ENCODE measurements at regions not wholly inside any gene's neighbourhood (a gene's known extent, or its start where the extent isn't known, plus 50 kb on each side); places are given as distances from the start of the nearest gene placed in this dataset.
"Not testable (repeated sequence)": the region's sequence is repeated elsewhere in the genome, so short reads cannot be mapped to it uniquely, and the experiment has no call there.

- H3K27me3 ChIP-seq: no peaks in the 10 kb centered on the region
- no peak for ATAC-seq
- no peaks in the 10 kb centered on the region for H3K36me3 ChIP-seq
- no peak for DNase-seq
- H3K4me3 ChIP-seq: no peak overlapping the region
- intact Hi-C loops (cut with DNase I): no loop called here
- TF ChIP-seq POLR2A (IDR thresholded peaks at IDR 0.05) (no peak), CTCF (IDR thresholded peaks at IDR 0.05) (no peak)
- WGBS (ENCODE audit: insufficient coverage, low coverage, low lambda C conversion rate, missing lambda C conversion rate): 79% methylated on average over 2 of the region's 2 CpGs
- no peaks in the 10 kb centered on the region for H3K4me1 ChIP-seq
- H3K27ac ChIP-seq: no peak overlapping the region
- peaks cover 0 to 4% (median 0%) of the 10 kb centered on the region in 4 donors for H3K9me3 ChIP-seq
These were observed 148.4 kb upstream of the RAB6C start for GRCh38 chr2:129831018-129831417.

GRCh38 chr2:129833465-129833864 is 146.0 kb upstream of the RAB6C start:
- intact Hi-C loops (cut with DNase I); DNase-seq: not testable (repeated sequence)
- 61% methylated on average over 3 of the region's 20 CpGs for WGBS (ENCODE audit: insufficient coverage, low coverage, low lambda C conversion rate, missing lambda C conversion rate)

GRCh38 chr2:129847043-129847442 is 132.4 kb upstream of the RAB6C start:
- no peaks in the 10 kb centered on the region for H3K27me3 ChIP-seq
- intact Hi-C loops (cut with DNase I): no loop called here
- no peak for DNase-seq
- no peak for ATAC-seq
- no peaks in the 10 kb centered on the region for H3K4me1 ChIP-seq
- TF ChIP-seq CTCF (IDR thresholded peaks at IDR 0.05) (no peak), POLR2A (IDR thresholded peaks at IDR 0.05) (no peak)
- H3K27ac ChIP-seq: no peak overlapping the region
- WGBS (ENCODE audit: insufficient coverage, low coverage, low lambda C conversion rate, missing lambda C conversion rate): 17% methylated on average over 1 of the region's 1 CpG
- no peaks in the 10 kb centered on the region for H3K9me3 ChIP-seq
- H3K4me3 ChIP-seq: no peak overlapping the region
- H3K36me3 ChIP-seq: no peaks in the 10 kb centered on the region

More at GRCh38 chr2:129833465-129833864, 146.0 kb upstream of the RAB6C start:
- H3K27ac ChIP-seq, H3K4me3 ChIP-seq, H3K4me1 ChIP-seq, H3K27me3 ChIP-seq, ATAC-seq, H3K36me3 ChIP-seq, H3K9me3 ChIP-seq: not testable (repeated sequence)

DNA sequence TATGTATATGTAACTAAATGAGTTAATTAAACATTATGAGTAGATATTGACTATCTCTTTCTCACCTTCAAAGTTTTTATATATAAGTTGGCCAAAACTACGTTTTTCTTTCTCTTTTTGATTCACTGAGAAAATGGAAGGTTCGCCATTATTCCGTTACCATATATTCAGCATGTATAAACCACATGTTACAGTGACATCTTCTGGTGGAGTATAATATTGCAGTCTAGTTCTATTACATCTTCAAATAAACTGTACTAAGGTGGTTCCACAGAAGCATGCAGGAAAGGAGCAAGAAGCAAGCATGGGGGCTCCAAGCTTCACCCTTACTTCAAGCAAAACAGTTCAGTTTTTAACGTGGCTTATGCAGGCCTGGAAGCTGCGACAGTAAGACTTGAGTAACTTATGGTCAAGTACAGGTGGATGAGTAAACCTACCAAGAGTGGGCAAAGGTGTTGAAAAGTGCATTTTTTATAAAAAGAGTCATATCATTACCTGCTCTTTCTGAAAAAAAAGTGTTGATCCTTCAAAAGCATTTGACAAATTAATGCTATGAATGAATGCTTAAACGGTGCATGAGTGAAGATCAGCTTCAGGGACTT is 129.8 kb upstream of the RAB6C start:
- 15% methylated on average over 6 of the region's 6 CpGs for WGBS (ENCODE audit: insufficient coverage, low coverage, low lambda C conversion rate, missing lambda C conversion rate)
- TF ChIP-seq CTCF (IDR thresholded peaks at IDR 0.05) (peak; percentile 67 to 79 (median 78)), POLR2A (IDR thresholded peaks at IDR 0.05) (no peak)
- peak; percentile 92 to 96 (median 92) for ATAC-seq
- Histone ChIP-seq H3K9me3 (no peaks in the 10 kb centered on the region), H3K27ac (no peak overlapping the region), H3K4me1 (no peaks in the 10 kb centered on the region), H3K36me3 (no peaks in the 10 kb centered on the region), H3K4me3 (no peak overlapping the region), H3K27me3 (no peaks in the 10 kb centered on the region)
- no peak for DNase-seq
- intact Hi-C loops (cut with DNase I): no loop called here

- Histone ChIP-seq H3K4me3 (no peak overlapping the region), H3K27me3 (no peaks in the 10 kb centered on the region), H3K4me1 (no peaks in the 10 kb centered on the region), H3K27ac (no peak overlapping the region), H3K9me3 (no peaks in the 10 kb centered on the region), H3K36me3 (no peaks in the 10 kb centered on the region)
- intact Hi-C loops (cut with DNase I): no loop called here
- no peak for TF ChIP-seq CTCF (IDR thresholded peaks at IDR 0.05)
- TF ChIP-seq POLR2A (IDR thresholded peaks at IDR 0.05): no peak
- WGBS (ENCODE audit: insufficient coverage, low coverage, low lambda C conversion rate, missing lambda C conversion rate): 40% methylated on average over 2 of the region's 4 CpGs
- ATAC-seq (no peak), DNase-seq (no peak)
These were observed 122.3 kb upstream of the RAB6C start for GRCh38 chr2:129857200-129857599.

Data from right lobe of liver (tissue), 6 donors.